ENCODE measurements at regions not wholly inside any gene's neighbourhood (a gene's known extent, or its start where the extent isn't known, plus 50 kb on each side); places are given as distances from the start of the nearest gene placed in this dataset.
"Not testable (repeated sequence)": the region's sequence is repeated elsewhere in the genome, so short reads cannot be mapped to it uniquely, and the experiment has no call there.

DNA sequence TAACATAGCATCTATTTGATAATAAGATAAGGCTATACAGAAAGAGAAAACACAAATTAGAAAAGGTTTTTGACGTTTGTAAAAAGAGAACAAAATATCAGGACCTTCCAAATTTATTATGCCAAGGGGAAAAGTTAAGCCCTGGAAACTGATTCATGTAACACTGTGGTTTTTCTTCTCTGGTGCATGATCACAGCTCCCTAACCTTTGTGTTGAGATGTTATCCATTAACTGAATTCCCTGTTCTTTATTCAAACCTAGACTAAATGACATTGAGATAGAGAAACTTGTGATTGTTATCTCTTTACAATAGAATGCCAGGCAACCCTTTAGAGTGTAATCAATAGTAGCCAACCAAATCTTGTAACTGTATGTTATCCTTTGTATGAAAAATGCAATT is 141.5 kb upstream of the NRG3 start:
- no peak for DNase-seq (ENCODE audit: low read depth in 2 of 2)

DNA sequence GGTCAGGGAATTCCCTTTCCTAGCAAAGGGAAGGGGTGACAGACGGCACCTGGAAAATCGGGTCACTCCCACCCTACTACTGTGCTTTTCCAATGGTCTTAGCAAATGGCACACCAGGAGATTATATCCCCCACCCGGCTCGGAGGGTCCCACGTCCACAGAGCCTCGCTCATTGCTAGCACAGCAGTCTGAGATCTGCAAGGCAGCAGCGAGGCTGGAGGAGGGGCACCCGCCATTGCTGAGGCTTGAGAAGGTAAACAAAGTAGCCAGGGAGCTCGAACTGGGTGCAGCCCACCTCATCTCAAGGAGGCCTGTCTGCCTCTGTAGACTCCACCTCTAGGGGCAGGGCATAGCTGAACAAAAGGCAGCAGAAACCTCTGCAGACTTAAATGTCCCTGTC is 139.8 kb upstream of the NRG3 start:
- not testable (repeated sequence) for DNase-seq (ENCODE audit: low read depth in 2 of 2)

DNA sequence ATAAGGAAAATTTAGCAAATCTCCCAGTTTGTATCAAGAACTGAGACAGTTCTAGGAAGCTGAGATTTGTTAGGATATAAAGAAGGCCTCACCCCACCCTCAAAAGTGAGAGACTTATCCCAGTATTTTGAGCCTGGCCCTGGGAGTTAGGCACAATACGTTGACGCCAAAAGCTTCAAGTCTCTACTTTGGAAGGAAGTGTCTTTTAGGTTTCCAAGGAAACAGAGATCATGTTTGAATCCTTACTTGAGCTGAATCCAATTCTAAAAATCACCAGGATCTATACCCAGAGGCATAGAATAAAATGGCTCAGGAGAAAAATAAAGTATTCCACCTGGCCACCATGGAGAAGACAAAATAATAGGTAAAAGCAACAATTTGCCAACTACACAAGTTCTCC is 115.9 kb upstream of the NRG3 start:
- DNase-seq (ENCODE audit: low read depth in 2 of 2): no peak

DNA sequence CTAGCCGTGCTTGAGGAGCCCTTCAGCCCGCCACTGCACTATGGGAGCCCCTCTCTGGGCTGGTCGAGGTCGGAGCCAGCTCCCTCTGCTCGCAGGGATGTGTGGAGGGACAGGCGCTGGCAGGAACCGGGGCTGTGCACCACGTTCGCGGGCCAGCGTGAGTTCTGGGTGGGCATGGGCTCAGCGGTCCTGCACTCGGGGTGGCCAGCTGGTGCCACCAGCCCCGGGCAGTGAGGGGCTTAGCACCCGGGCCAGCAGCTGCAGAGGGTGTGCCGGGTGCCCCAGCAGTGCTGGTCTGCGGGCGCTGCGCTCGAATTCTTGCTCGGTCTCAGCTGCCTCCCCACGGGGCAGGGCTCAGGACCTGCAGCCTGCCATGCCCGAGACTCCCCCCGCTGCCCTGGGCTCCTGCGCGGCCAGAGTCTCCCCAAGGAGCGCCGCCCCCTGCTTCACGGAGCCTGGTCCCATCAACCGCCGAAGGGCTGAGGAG is 90.8 kb upstream of the NRG3 start:
- no peak for DNase-seq (ENCODE audit: low read depth in 2 of 2)

DNA sequence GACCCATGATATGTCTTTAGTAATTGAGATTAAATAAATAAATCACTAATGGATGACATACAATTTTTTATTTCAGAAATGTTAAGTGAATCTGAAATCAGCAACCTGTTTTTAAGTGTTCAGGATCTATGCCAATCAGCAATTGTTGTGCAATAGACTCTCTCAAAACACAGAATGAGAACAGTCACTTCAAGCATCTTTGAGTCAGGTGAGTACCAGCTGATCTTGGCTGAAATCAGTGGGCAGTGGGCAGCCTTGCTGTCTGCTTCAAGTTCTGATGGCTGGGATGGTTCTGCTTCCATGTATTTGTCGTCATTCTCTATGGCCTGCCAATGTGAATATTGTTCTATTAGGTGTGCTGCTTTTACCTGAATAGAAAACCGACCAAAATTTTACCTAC is 82.3 kb upstream of the NRG3 start:
- no peak for DNase-seq (ENCODE audit: low read depth in 2 of 2)

- DNase-seq (ENCODE audit: low read depth in 2 of 2): no peak
Observed at GRCh38 chr10:81806842-81807241, 68.2 kb upstream of the NRG3 start.

DNA sequence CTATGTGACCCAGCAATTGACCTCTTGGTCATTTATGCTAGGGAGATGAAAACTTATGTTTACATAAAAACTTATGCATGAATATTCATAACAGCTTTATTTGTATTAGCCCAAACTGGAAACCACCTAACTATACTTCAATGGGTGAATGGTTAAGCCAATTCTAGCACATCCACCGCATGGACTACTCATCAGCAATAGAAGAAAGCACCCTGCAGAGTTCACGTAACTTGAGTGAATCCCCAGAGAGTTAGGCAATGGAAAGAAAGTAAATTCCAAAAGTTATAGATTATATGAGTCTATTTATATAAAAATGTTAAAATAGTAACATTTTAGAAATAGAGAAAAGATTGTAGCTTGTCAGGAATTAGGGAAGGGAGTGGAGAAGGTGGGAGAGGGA is 60.2 kb upstream of the NRG3 start:
- DNase-seq (ENCODE audit: low read depth in 2 of 2): no peak

GRCh38 chr10:81817596-81818170 is 57.3 kb upstream of the NRG3 start:
- DNase-seq (ENCODE audit: low read depth in 2 of 2): no peak

GRCh38 chr10:81820418-81820817 is 54.6 kb upstream of the NRG3 start:
- no peak for DNase-seq (ENCODE audit: low read depth in 2 of 2)

Data from stimulated activated CD8-positive, alpha-beta memory T cell treated with anti-CD3 and anti-CD28 coated beads, Interleukin-7, amount 100 ng/mL, for 1 hour (primary cell).